OCI-LY1 (cell line): ENCODE measurements at regions not wholly inside any gene's neighbourhood (a gene's known extent, or its start where the extent isn't known, plus 50 kb on each side); places are given as distances from the start of the nearest gene placed in this dataset.

ENCODE experiments used
- H2AFZ ChIP-seq: fragments of 200-600 bp; sonication (generic), shearing (Covaris generic); 2 replicates; pipeline ENCODE4 v1.6.0; 2014; ENCODE audit warnings: antibody characterized with exemption, mild to moderate bottlenecking, low read length
- H3F3A ChIP-seq: fragments of 200-600 bp; sonication (generic), shearing (Covaris generic); 2 replicates; pipeline ENCODE4 v1.6.0; 2014; ENCODE audit warnings: mild to moderate bottlenecking, antibody characterized with exemption, low read length, moderate library complexity; ENCODE audit not compliant: insufficient read depth
- H3K27ac ChIP-seq: fragments of 200-600 bp; sonication (generic); 2 replicates; pipeline ENCODE4 v1.5.1; 2014; ENCODE audit warnings: low read length, mixed run types, mild to moderate bottlenecking, low read depth; ENCODE audit not compliant: poor library complexity, severe bottlenecking
- H3K27me3 ChIP-seq: fragments of 200-600 bp; sonication (generic); 2 replicates; pipeline ENCODE4 v1.6.0; 2014; ENCODE audit warnings: antibody characterized with exemption, mild to moderate bottlenecking, low read length, moderate library complexity; ENCODE audit not compliant: insufficient read depth
- H3K36me3 ChIP-seq: fragments of 200-600 bp; sonication (generic); 2 replicates; pipeline ENCODE4 v1.6.1; 2014; ENCODE audit warnings: mild to moderate bottlenecking, antibody characterized with exemption, low read length, moderate library complexity, mixed read lengths; ENCODE audit not compliant: insufficient read depth
- H3K4me1 ChIP-seq: fragments of 200-600 bp; sonication (generic); 2 replicates; pipeline ENCODE4 v1.5.1; 2014; ENCODE audit warnings: mild to moderate bottlenecking, low read length, moderate library complexity; ENCODE audit not compliant: insufficient read depth, severe bottlenecking
- H3K4me2 ChIP-seq: fragments of 200-600 bp; sonication (generic), shearing (Covaris generic); 2 replicates; pipeline ENCODE4 v1.6.1; 2014; ENCODE audit warnings: low read length
- H3K4me3 ChIP-seq: fragments of 200-600 bp; sonication (generic); 2 replicates; pipeline ENCODE4 v1.5.1; 2014; ENCODE audit warnings: low read length, low read depth, mild to moderate bottlenecking, mixed read lengths; ENCODE audit not compliant: poor library complexity, severe bottlenecking
- H3K79me2 ChIP-seq: fragments of 200-600 bp; shearing (Covaris generic); 2 replicates; pipeline ENCODE4 v1.6.1; 2016; ENCODE audit warnings: mixed run types, low read length, mixed read lengths; ENCODE audit not compliant: insufficient read depth
- H3K9ac ChIP-seq: fragments of 200-600 bp; sonication (generic), shearing (Covaris generic); 2 replicates; pipeline ENCODE4 v1.6.1; 2014; ENCODE audit warnings: mild to moderate bottlenecking, low read length, mixed read lengths
- H3K9me2 ChIP-seq: fragments of 200-600 bp; sonication (generic), shearing (Covaris generic); 2 replicates; pipeline ENCODE4 v1.6.1; 2014; ENCODE audit warnings: low read depth, mild to moderate bottlenecking, low read length, mixed read lengths
- H3K9me3 ChIP-seq: fragments of 200-600 bp; shearing (Covaris generic); 2 replicates; pipeline ENCODE4 v1.6.1; 2014; ENCODE audit warnings: low read length, mixed read lengths
- H4K20me1 ChIP-seq: fragments of 200-600 bp; sonication (generic), shearing (Covaris generic); 2 replicates; pipeline ENCODE4 v1.6.0; 2016; ENCODE audit warnings: mild to moderate bottlenecking, low read length; ENCODE audit not compliant: insufficient read depth
- CTCF ChIP-seq: fragments of 200-600 bp; sonication (generic), shearing (Covaris generic); IDR thresholded peaks from 2 replicates; pipeline ENCODE4 v1.5.1; 2017; ENCODE audit warnings: mild to moderate bottlenecking, antibody characterized with exemption, low read length, moderate library complexity, mixed read lengths
- EZH2 ChIP-seq: fragments of 200-600 bp; sonication (generic), shearing (Covaris generic); IDR thresholded peaks from 2 replicates; pipeline ENCODE4 v1.8.0; 2017; ENCODE audit warnings: borderline replicate concordance, mixed run types, mild to moderate bottlenecking, antibody characterized with exemption, low read length, moderate library complexity, mixed read lengths

- Histone ChIP-seq H3K79me2 (no peaks in the 10 kb centered on the region), H3K4me3 (no peak overlapping the region), H4K20me1 (no peaks in the 10 kb centered on the region), H2AFZ (no peak overlapping the region), H3K9me2 (no peaks in the 10 kb centered on the region), H3F3A (no peaks in the 10 kb centered on the region), H3K4me2 (no peak overlapping the region), H3K36me3 (no peaks in the 10 kb centered on the region), H3K27ac (no peak overlapping the region), H3K27me3 (no peaks in the 10 kb centered on the region), H3K9ac (no peak overlapping the region), H3K9me3 (no peaks in the 10 kb centered on the region), H3K4me1 (no peaks in the 10 kb centered on the region)
- TF ChIP-seq EZH2: no peak
- TF ChIP-seq CTCF: no peak
Measured at GRCh38 chr6:76810286-76810685, 653.0 kb downstream of the HTR1B start.

- Histone ChIP-seq H3K27me3 (no peaks in the 10 kb centered on the region), H3K4me1 (no peaks in the 10 kb centered on the region), H4K20me1 (no peaks in the 10 kb centered on the region), H2AFZ (no peak overlapping the region), H3K9ac (no peak overlapping the region), H3K4me3 (no peak overlapping the region), H3K9me2 (no peaks in the 10 kb centered on the region), H3K27ac (no peak overlapping the region), H3K9me3 (no peaks in the 10 kb centered on the region), H3K4me2 (no peak overlapping the region), H3K36me3 (no peaks in the 10 kb centered on the region), H3K79me2 (no peaks in the 10 kb centered on the region), H3F3A (no peaks in the 10 kb centered on the region)
- no peak for TF ChIP-seq EZH2
- TF ChIP-seq CTCF: no peak
Measured at GRCh38 chr6:76803038-76803580, 660.2 kb downstream of the HTR1B start.

GRCh38 chr6:76792394-76792793 lies 670.9 kb downstream of the HTR1B start:
- Histone ChIP-seq H4K20me1 (no peaks in the 10 kb centered on the region), H3K79me2 (no peaks in the 10 kb centered on the region), H3K4me3 (no peak overlapping the region), H3K4me2 (no peak overlapping the region), H3K36me3 (no peaks in the 10 kb centered on the region), H3K27ac (no peak overlapping the region), H3K27me3 (no peaks in the 10 kb centered on the region), H3F3A (no peaks in the 10 kb centered on the region), H3K9me3 (no peaks in the 10 kb centered on the region), H3K4me1 (no peaks in the 10 kb centered on the region), H2AFZ (no peak overlapping the region), H3K9me2 (no peaks in the 10 kb centered on the region), H3K9ac (no peak overlapping the region)
- TF ChIP-seq EZH2 (no peak), CTCF (no peak)
